Duodenal mucosa (tissue), 2 donors: ENCODE measurements at regions not wholly inside any gene's neighbourhood (a gene's known extent, or its start where the extent isn't known, plus 50 kb on each side); places are given as distances from the start of the nearest gene placed in this dataset.

Source experiments
- H3K27ac ChIP-seq: one replicate; pipeline ENCODE4 v1.7.0; 2013; ENCODE audit warnings: low read depth, low read length
- H3K27me3 ChIP-seq, 2 donors: one replicate each; pipeline ENCODE4 v1.7.0; 2013; ENCODE audit warnings: low read length in 2 of 2, control low read depth in 1 of 2; ENCODE audit not compliant: insufficient read depth in 2 of 2, control insufficient read depth in 1 of 2
- H3K36me3 ChIP-seq, 2 donors: one replicate each; pipeline ENCODE4 v1.7.0; 2013; ENCODE audit warnings: low read length in 2 of 2, control low read depth in 1 of 2; ENCODE audit not compliant: insufficient read depth in 2 of 2, control insufficient read depth in 1 of 2
- H3K4me1 ChIP-seq, 2 donors: one replicate each; pipeline ENCODE4 v1.7.0; 2013; ENCODE audit warnings: low read length in 2 of 2, control low read depth in 1 of 2; ENCODE audit not compliant: insufficient read depth in 2 of 2, control insufficient read depth in 1 of 2
- H3K4me3 ChIP-seq, 2 donors: one replicate each; pipeline ENCODE4 v1.7.0; 2013; ENCODE audit warnings: low read length in 2 of 2, low read depth in 1 of 2
- H3K9ac ChIP-seq, 2 donors: one replicate each; pipeline ENCODE4 v1.7.0; 2013; ENCODE audit warnings: low read length in 2 of 2, low read depth in 1 of 2
- H3K9me3 ChIP-seq, 2 donors: one replicate each; pipeline ENCODE4 v1.7.0; 2013; ENCODE audit warnings: low read length in 2 of 2, control low read depth in 1 of 2; ENCODE audit not compliant: control insufficient read depth in 1 of 2

GRCh38 chr3:148243609-148244008 lies 454.1 kb upstream of the AGTR1 start:
- Histone ChIP-seq H3K27ac (no peak overlapping the region), H3K36me3 (no peaks in the 10 kb centered on the region), H3K4me1 (no peaks in the 10 kb centered on the region), H3K27me3 (no peaks in the 10 kb centered on the region), H3K9me3 (no peaks in the 10 kb centered on the region), H3K9ac (no peak overlapping the region), H3K4me3 (no peak overlapping the region)

- Histone ChIP-seq H3K4me1 (no peaks in the 10 kb centered on the region), H3K9me3 (no peaks in the 10 kb centered on the region), H3K27me3 (no peaks in the 10 kb centered on the region), H3K27ac (no peak overlapping the region), H3K36me3 (no peaks in the 10 kb centered on the region), H3K4me3 (no peak overlapping the region), H3K9ac (no peak overlapping the region)
These were observed 451.3 kb upstream of the AGTR1 start for GRCh38 chr3:148246291-148246923.

GRCh38 chr3:148253713-148254112 lies 444.0 kb upstream of the AGTR1 start:
- no peaks in the 10 kb centered on the region for H3K27me3 ChIP-seq
- no peak overlapping the region for H3K4me3 ChIP-seq
- no peak overlapping the region for H3K27ac ChIP-seq
- H3K36me3 ChIP-seq: no peaks in the 10 kb centered on the region
- H3K4me1 ChIP-seq: no peaks in the 10 kb centered on the region
- no peaks in the 10 kb centered on the region for H3K9me3 ChIP-seq
- H3K9ac ChIP-seq: no peak overlapping the region

- Histone ChIP-seq H3K9ac (no peak overlapping the region), H3K27me3 (no peaks in the 10 kb centered on the region), H3K4me3 (no peak overlapping the region), H3K36me3 (no peaks in the 10 kb centered on the region), H3K4me1 (no peaks in the 10 kb centered on the region), H3K27ac (no peak overlapping the region), H3K9me3 (no peaks in the 10 kb centered on the region)
These were observed 443.3 kb upstream of the AGTR1 start for GRCh38 chr3:148254402-148254801.

GRCh38 chr3:148255981-148256969 lies 441.4 kb upstream of the AGTR1 start:
- Histone ChIP-seq H3K4me3 (no peak overlapping the region), H3K4me1 (no peaks in the 10 kb centered on the region), H3K9ac (no peak overlapping the region), H3K27me3 (no peaks in the 10 kb centered on the region), H3K36me3 (no peaks in the 10 kb centered on the region), H3K9me3 (no peaks in the 10 kb centered on the region), H3K27ac (no peak overlapping the region)

GRCh38 chr3:148262980-148263379 lies 434.7 kb upstream of the AGTR1 start:
- Histone ChIP-seq H3K36me3 (no peaks in the 10 kb centered on the region), H3K27ac (no peak overlapping the region), H3K27me3 (no peaks in the 10 kb centered on the region), H3K4me3 (no peak overlapping the region), H3K4me1 (no peaks in the 10 kb centered on the region), H3K9ac (no peak overlapping the region), H3K9me3 (no peaks in the 10 kb centered on the region)

GRCh38 chr3:148265841-148266240 lies 431.9 kb upstream of the AGTR1 start:
- H3K36me3 ChIP-seq: no peaks in the 10 kb centered on the region
- H3K4me1 ChIP-seq: no peaks in the 10 kb centered on the region

GRCh38 chr3:148266341-148266740 lies 431.4 kb upstream of the AGTR1 start:
- H3K9ac ChIP-seq: no peak overlapping the region
- H3K4me1 ChIP-seq: no peaks in the 10 kb centered on the region
- no peak overlapping the region for H3K27ac ChIP-seq
- no peaks in the 10 kb centered on the region for H3K9me3 ChIP-seq
- H3K27me3 ChIP-seq: no peaks in the 10 kb centered on the region
- H3K4me3 ChIP-seq: no peak overlapping the region
- H3K36me3 ChIP-seq: no peaks in the 10 kb centered on the region

More at GRCh38 chr3:148265841-148266240, 431.9 kb upstream of the AGTR1 start:
- no peak overlapping the region for H3K9ac ChIP-seq
- H3K27ac ChIP-seq: no peak overlapping the region
- H3K27me3 ChIP-seq: no peaks in the 10 kb centered on the region
- H3K9me3 ChIP-seq: no peaks in the 10 kb centered on the region
- no peak overlapping the region for H3K4me3 ChIP-seq

GRCh38 chr3:148269816-148270215 lies 427.9 kb upstream of the AGTR1 start:
- Histone ChIP-seq H3K4me3 (no peak overlapping the region), H3K36me3 (no peaks in the 10 kb centered on the region), H3K27me3 (no peaks in the 10 kb centered on the region), H3K27ac (no peak overlapping the region), H3K9me3 (no peaks in the 10 kb centered on the region), H3K4me1 (no peaks in the 10 kb centered on the region), H3K9ac (no peak overlapping the region)

GRCh38 chr3:148280623-148281242 lies 417.0 kb upstream of the AGTR1 start:
- Histone ChIP-seq H3K27ac (no peak overlapping the region), H3K9ac (no peak overlapping the region), H3K36me3 (no peaks in the 10 kb centered on the region), H3K9me3 (no peaks in the 10 kb centered on the region), H3K27me3 (no peaks in the 10 kb centered on the region), H3K4me1 (no peaks in the 10 kb centered on the region), H3K4me3 (no peak overlapping the region)
